ENCODE measurements at regions not wholly inside any gene's neighbourhood (a gene's known extent, or its start where the extent isn't known, plus 50 kb on each side); places are given as distances from the start of the nearest gene placed in this dataset.

DNA sequence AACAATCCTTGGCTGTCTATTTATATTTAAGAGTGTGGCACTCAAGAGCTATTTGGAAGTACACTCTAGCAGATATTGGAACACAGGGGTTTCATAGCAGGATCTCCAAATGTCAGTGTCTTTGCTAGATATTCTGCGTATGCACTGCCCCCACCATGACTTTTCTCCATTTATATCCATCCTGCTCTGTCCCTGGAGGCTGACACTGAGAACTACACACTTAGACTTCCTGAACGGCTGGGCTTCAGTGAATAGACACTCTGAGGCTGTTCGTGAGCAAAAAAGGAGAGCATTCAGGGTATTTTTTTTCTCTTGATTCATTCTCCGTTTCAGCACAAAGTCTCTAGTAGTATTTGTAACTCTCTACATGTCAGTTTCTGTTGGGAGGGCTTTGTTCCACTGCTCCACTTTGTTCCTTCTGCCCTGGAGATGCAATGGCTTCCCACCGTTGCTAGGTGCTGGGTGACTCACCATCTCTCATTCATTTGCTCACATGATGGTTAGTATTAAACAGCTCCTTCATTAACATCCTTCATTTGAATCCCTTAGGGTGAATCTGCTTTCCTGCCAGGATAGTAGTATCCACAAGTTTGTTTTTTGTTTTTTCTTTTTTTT is 155.9 kb upstream of the SLC13A1 start:
- in situ Hi-C loops (cut with MboI) = no loop called here
- no peak for DNase-seq (ENCODE audit: extremely low read depth in 1 of 4, low spot score in 3 of 4)
- POLR2A ChIA-PET = no interaction called here
- BruUV-seq (replicated peaks) = no TSS peak
- H4K20me1 ChIP-seq (replicated peaks; ENCODE audit: control insufficient read depth, insufficient read depth, low read length) = no peaks in the 10 kb centered on the region
- H3K27me3 ChIP-seq (ENCODE audit: control insufficient read depth in 2 of 2, insufficient read depth in 2 of 2, low read length in 2 of 2) = no peaks in the 10 kb centered on the region
- H3K9me3 ChIP-seq (replicated peaks; ENCODE audit: control insufficient read depth, insufficient read depth, low read depth, low read length) = no peaks in the 10 kb centered on the region
- 3% methylated on average over 5 of the region's 5 CpGs for WGBS (ENCODE audit: insufficient coverage, low coverage, missing lambda C conversion rate)
- H3K27ac ChIP-seq (ENCODE audit: extremely low read depth, low read depth, low read length) = no peak overlapping the region
- H3K79me2 ChIP-seq (ENCODE audit: control insufficient read depth, insufficient read depth, low read length) = no peaks in the 10 kb centered on the region
- H3K4me1 ChIP-seq (replicated peaks in 1 of 2; ENCODE audit: control insufficient read depth in 2 of 2, insufficient read depth in 2 of 2, low read length in 2 of 2) = no peaks in the 10 kb centered on the region
- no peak for ATAC-seq
- TF ChIP-seq SIN3A (IDR thresholded peaks at IDR 0.05; ENCODE audit: borderline replicate concordance in 2 of 2, control insufficient read depth in 1 of 2, low read depth in 2 of 2, low read length in 2 of 2) (no peak), KLF1 (tag; IDR thresholded peaks at IDR 0.05) (no peak), HMG20A (CRISPR knock-in tag; conservative IDR thresholded peaks at IDR 0.05) (no peak), GATAD2B (IDR thresholded peaks at IDR 0.05; ENCODE audit: borderline replicate concordance) (no peak), MTA1 (IDR thresholded peaks at IDR 0.05; ENCODE audit: borderline replicate concordance) (no peak), HMGN3 (IDR thresholded peaks at IDR 0.05; ENCODE audit: borderline replicate concordance, extremely low read depth, insufficient read length, low read depth, low read length) (no peak), MEF2D (tag; conservative IDR thresholded peaks at IDR 0.05; ENCODE audit: low read depth) (no peak), RBM39 (optimal IDR thresholded peaks at IDR 0.05; ENCODE audit: low read depth, low read length) (no peak), U2AF1 (optimal IDR thresholded peaks at IDR 0.05; ENCODE audit: low read depth, low read length) (no peak), YY1 (IDR thresholded peaks at IDR 0.05; ENCODE audit: borderline replicate concordance in 1 of 3, control insufficient read depth in 1 of 3, extremely low read depth in 1 of 3, insufficient read depth in 3 of 3, insufficient read length in 1 of 3, insufficient replicate concordance in 2 of 3, low read depth in 1 of 3, low read length in 2 of 3) (no peak), SRSF9 (IDR thresholded peaks at IDR 0.05; ENCODE audit: borderline replicate concordance, low read depth, low read length) (no peak), RHOXF2B (CRISPR knock-in tag; conservative IDR thresholded peaks at IDR 0.05) (no peak)
- TF ChIP-seq, protein P1, sequence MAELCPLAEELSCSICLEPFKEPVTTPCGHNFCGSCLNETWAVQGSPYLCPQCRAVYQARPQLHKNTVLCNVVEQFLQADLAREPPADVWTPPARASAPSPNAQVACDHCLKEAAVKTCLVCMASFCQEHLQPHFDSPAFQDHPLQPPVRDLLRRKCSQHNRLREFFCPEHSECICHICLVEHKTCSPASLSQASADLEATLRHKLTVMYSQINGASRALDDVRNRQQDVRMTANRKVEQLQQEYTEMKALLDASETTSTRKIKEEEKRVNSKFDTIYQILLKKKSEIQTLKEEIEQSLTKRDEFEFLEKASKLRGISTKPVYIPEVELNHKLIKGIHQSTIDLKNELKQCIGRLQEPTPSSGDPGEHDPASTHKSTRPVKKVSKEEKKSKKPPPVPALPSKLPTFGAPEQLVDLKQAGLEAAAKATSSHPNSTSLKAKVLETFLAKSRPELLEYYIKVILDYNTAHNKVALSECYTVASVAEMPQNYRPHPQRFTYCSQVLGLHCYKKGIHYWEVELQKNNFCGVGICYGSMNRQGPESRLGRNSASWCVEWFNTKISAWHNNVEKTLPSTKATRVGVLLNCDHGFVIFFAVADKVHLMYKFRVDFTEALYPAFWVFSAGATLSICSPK (IDR thresholded peaks at IDR 0.05; ENCODE audit: borderline replicate concordance) = no peak
- TF ChIP-seq, protein P2, sequence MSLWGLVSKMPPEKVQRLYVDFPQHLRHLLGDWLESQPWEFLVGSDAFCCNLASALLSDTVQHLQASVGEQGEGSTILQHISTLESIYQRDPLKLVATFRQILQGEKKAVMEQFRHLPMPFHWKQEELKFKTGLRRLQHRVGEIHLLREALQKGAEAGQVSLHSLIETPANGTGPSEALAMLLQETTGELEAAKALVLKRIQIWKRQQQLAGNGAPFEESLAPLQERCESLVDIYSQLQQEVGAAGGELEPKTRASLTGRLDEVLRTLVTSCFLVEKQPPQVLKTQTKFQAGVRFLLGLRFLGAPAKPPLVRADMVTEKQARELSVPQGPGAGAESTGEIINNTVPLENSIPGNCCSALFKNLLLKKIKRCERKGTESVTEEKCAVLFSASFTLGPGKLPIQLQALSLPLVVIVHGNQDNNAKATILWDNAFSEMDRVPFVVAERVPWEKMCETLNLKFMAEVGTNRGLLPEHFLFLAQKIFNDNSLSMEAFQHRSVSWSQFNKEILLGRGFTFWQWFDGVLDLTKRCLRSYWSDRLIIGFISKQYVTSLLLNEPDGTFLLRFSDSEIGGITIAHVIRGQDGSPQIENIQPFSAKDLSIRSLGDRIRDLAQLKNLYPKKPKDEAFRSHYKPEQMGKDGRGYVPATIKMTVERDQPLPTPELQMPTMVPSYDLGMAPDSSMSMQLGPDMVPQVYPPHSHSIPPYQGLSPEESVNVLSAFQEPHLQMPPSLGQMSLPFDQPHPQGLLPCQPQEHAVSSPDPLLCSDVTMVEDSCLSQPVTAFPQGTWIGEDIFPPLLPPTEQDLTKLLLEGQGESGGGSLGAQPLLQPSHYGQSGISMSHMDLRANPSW (CRISPR knock-in tag; IDR thresholded peaks at IDR 0.05) = no peak
- TF ChIP-seq, protein P3, sequence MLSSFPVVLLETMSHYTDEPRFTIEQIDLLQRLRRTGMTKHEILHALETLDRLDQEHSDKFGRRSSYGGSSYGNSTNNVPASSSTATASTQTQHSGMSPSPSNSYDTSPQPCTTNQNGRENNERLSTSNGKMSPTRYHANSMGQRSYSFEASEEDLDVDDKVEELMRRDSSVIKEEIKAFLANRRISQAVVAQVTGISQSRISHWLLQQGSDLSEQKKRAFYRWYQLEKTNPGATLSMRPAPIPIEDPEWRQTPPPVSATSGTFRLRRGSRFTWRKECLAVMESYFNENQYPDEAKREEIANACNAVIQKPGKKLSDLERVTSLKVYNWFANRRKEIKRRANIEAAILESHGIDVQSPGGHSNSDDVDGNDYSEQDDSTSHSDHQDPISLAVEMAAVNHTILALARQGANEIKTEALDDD (IDR thresholded peaks at IDR 0.05) = no peak
- H3K36me3 ChIP-seq (ENCODE audit: control insufficient read depth, insufficient read depth, low read length) = no peaks in the 10 kb centered on the region
- H3K4me3 ChIP-seq = no peak overlapping the region
- H3K4me2 ChIP-seq (ENCODE audit: insufficient read depth, low read length) = no peak overlapping the region
- intact Hi-C loops (cut with micrococcal nuclease) = loop anchor here (5.0 kb wide), 1 partner anchor 33 kb away; no protein-coding TSS in a partner anchor
- CTCF ChIA-PET (ENCODE audit: low intra/inter-chr PET ratio) = no interaction called here
- H3K9ac ChIP-seq (ENCODE audit: insufficient read depth in 1 of 2, low read depth in 2 of 2, low read length in 2 of 2) = no peak overlapping the region
- H3K9me1 ChIP-seq (ENCODE audit: control insufficient read depth, insufficient read depth, low read length) = no peaks in the 10 kb centered on the region
- H2AFZ ChIP-seq (ENCODE audit: low read depth, low read length) = no peak overlapping the region
- no peak for FAIRE-seq
